BLaER1 treated with 17β-estradiol and CSF1 and Interleukin-3, amounts not matched to agents 10 nM and 100 nM (cell line): ENCODE measurements at regions not wholly inside any gene's neighbourhood (a gene's known extent, or its start where the extent isn't known, plus 50 kb on each side); places are given as distances from the start of the nearest gene placed in this dataset.

Experiments used
- H3K27ac ChIP-seq, 11 experiments: shearing (Covaris generic); formaldehyde crosslinking; 2 replicates each; pipeline ENCODE4 v1.8.1; 2022
- H3K27me3 ChIP-seq, 11 experiments: shearing (Covaris generic); formaldehyde crosslinking; 2 replicates each; pipeline ENCODE4 v1.8.1; 2022
- H3K36me3 ChIP-seq, 11 experiments: shearing (Covaris generic); formaldehyde crosslinking; 2 replicates each; pipeline ENCODE4 v1.8.1; 2022
- H3K4me1 ChIP-seq, 10 experiments: shearing (Covaris generic); formaldehyde crosslinking; 2 replicates each; pipeline ENCODE4 v1.8.1; 2022
- H3K4me2 ChIP-seq, 11 experiments: shearing (Covaris generic); formaldehyde crosslinking; 2 replicates each; pipeline ENCODE4 v1.8.1; 2022
- H3K4me3 ChIP-seq, 10 experiments: shearing (Covaris generic); formaldehyde crosslinking; 2 replicates each; pipeline ENCODE4 v1.8.1; 2022
- H3K9ac ChIP-seq, 11 experiments: shearing (Covaris generic); formaldehyde crosslinking; 2 replicates each; pipeline ENCODE4 v1.8.1; 2022
- H3K9me3 ChIP-seq, 11 experiments: shearing (Covaris generic); formaldehyde crosslinking; replicated peaks in 1 of 11; 2 replicates each; pipeline ENCODE4 v1.8.1; 2022
- H4K20me1 ChIP-seq, 11 experiments: shearing (Covaris generic); formaldehyde crosslinking; 2 replicates each; pipeline ENCODE4 v1.8.1; 2022
- Cebpa-rat ChIP-seq, 11 experiments: shearing (Covaris generic); IDR thresholded peaks; 2 replicates each; pipeline ENCODE4 v1.8.1; 2022

- no peak overlapping the region for H3K27ac ChIP-seq
- TF ChIP-seq Cebpa-rat (IDR thresholded peaks at IDR 0.05): 0 out of 22 replicates have a peak, but pooled peaks of 2 of the 11 experiments have one; percentile 19 to 20
- no peaks in the 10 kb centered on the region for H3K4me1 ChIP-seq
- H3K4me2 ChIP-seq: no peak overlapping the region
- H3K4me3 ChIP-seq: no peak overlapping the region
- H3K9ac ChIP-seq: no peak overlapping the region
- no peaks in the 10 kb centered on the region for H3K36me3 ChIP-seq
- H4K20me1 ChIP-seq: no peaks in the 10 kb centered on the region
- H3K9me3 ChIP-seq: no peaks in the 10 kb centered on the region
- no peaks in the 10 kb centered on the region for H3K27me3 ChIP-seq
Observed at GRCh38 chr4:59126159-59126558, 2016.0 kb upstream of the IGFBP7 start.

GRCh38 chr4:59127006-59127405, 2016.8 kb upstream of the IGFBP7 start:
- H3K9me3 ChIP-seq: no peaks in the 10 kb centered on the region
- no peaks in the 10 kb centered on the region for H3K36me3 ChIP-seq
- H3K27ac ChIP-seq: no peak overlapping the region
- no peaks in the 10 kb centered on the region for H3K27me3 ChIP-seq
- no peaks in the 10 kb centered on the region for H4K20me1 ChIP-seq
- H3K4me1 ChIP-seq: no peaks in the 10 kb centered on the region
- H3K9ac ChIP-seq: no peak overlapping the region
- no peak for TF ChIP-seq Cebpa-rat (IDR thresholded peaks at IDR 0.05)
- H3K4me3 ChIP-seq: no peak overlapping the region
- H3K4me2 ChIP-seq: no peak overlapping the region

GRCh38 chr4:59127743-59128142, 2017.6 kb upstream of the IGFBP7 start:
- no peaks in the 10 kb centered on the region for H3K4me1 ChIP-seq
- no peak overlapping the region for H3K4me2 ChIP-seq
- H3K9ac ChIP-seq: no peak overlapping the region
- no peaks in the 10 kb centered on the region for H4K20me1 ChIP-seq
- H3K27ac ChIP-seq: no peak overlapping the region
- H3K9me3 ChIP-seq: no peaks in the 10 kb centered on the region
- no peak overlapping the region for H3K4me3 ChIP-seq
- no peaks in the 10 kb centered on the region for H3K27me3 ChIP-seq
- H3K36me3 ChIP-seq: no peaks in the 10 kb centered on the region
- no peak for TF ChIP-seq Cebpa-rat (IDR thresholded peaks at IDR 0.05)

- H3K36me3 ChIP-seq: no peaks in the 10 kb centered on the region
- no peaks in the 10 kb centered on the region for H3K9me3 ChIP-seq
- TF ChIP-seq Cebpa-rat (IDR thresholded peaks at IDR 0.05): no peak
- H3K4me1 ChIP-seq: no peaks in the 10 kb centered on the region
- H3K4me2 ChIP-seq: no peak overlapping the region
- no peaks in the 10 kb centered on the region for H4K20me1 ChIP-seq
- H3K27ac ChIP-seq: no peak overlapping the region
- H3K9ac ChIP-seq: no peak overlapping the region
- H3K4me3 ChIP-seq: no peak overlapping the region
- no peaks in the 10 kb centered on the region for H3K27me3 ChIP-seq
Observed at GRCh38 chr4:59135248-59135985, 2025.2 kb upstream of the IGFBP7 start.

- H3K9me3 ChIP-seq: no peaks in the 10 kb centered on the region
- no peak overlapping the region for H3K4me2 ChIP-seq
- no peaks in the 10 kb centered on the region for H3K27me3 ChIP-seq
- H3K4me1 ChIP-seq: no peaks in the 10 kb centered on the region
- no peak overlapping the region for H3K4me3 ChIP-seq
- no peaks in the 10 kb centered on the region for H4K20me1 ChIP-seq
- H3K27ac ChIP-seq: no peak overlapping the region
- TF ChIP-seq Cebpa-rat (IDR thresholded peaks at IDR 0.05): no peak
- no peak overlapping the region for H3K9ac ChIP-seq
- no peaks in the 10 kb centered on the region for H3K36me3 ChIP-seq
Observed at GRCh38 chr4:59161249-59161648, 2038.9 kb upstream of the ADGRL3 start.

- no peak overlapping the region for H3K4me2 ChIP-seq
- H3K27ac ChIP-seq: no peak overlapping the region
- no peak overlapping the region for H3K4me3 ChIP-seq
- H3K27me3 ChIP-seq: no peaks in the 10 kb centered on the region
- no peaks in the 10 kb centered on the region for H3K36me3 ChIP-seq
- no peaks in the 10 kb centered on the region for H3K4me1 ChIP-seq
- no peak for TF ChIP-seq Cebpa-rat (IDR thresholded peaks at IDR 0.05)
- H3K9me3 ChIP-seq: no peaks in the 10 kb centered on the region
- H4K20me1 ChIP-seq: no peaks in the 10 kb centered on the region
- H3K9ac ChIP-seq: no peak overlapping the region
Observed at GRCh38 chr4:59175617-59176016, 2024.5 kb upstream of the ADGRL3 start.

GRCh38 chr4:59179372-59179771, 2020.8 kb upstream of the ADGRL3 start:
- no peak for TF ChIP-seq Cebpa-rat (IDR thresholded peaks at IDR 0.05)
- no peak overlapping the region for H3K4me3 ChIP-seq
- H4K20me1 ChIP-seq: no peaks in the 10 kb centered on the region
- H3K9me3 ChIP-seq: no peaks in the 10 kb centered on the region
- no peaks in the 10 kb centered on the region for H3K4me1 ChIP-seq
- no peak overlapping the region for H3K27ac ChIP-seq
- H3K36me3 ChIP-seq: no peaks in the 10 kb centered on the region
- no peak overlapping the region for H3K4me2 ChIP-seq
- H3K9ac ChIP-seq: no peak overlapping the region
- no peaks in the 10 kb centered on the region for H3K27me3 ChIP-seq

GRCh38 chr4:59180161-59180560, 2020.0 kb upstream of the ADGRL3 start:
- no peak for TF ChIP-seq Cebpa-rat (IDR thresholded peaks at IDR 0.05)
- no peaks in the 10 kb centered on the region for H3K4me1 ChIP-seq
- no peak overlapping the region for H3K27ac ChIP-seq
- no peaks in the 10 kb centered on the region for H3K9me3 ChIP-seq
- H3K9ac ChIP-seq: no peak overlapping the region
- H3K36me3 ChIP-seq: no peaks in the 10 kb centered on the region
- no peaks in the 10 kb centered on the region for H3K27me3 ChIP-seq
- no peak overlapping the region for H3K4me2 ChIP-seq
- no peaks in the 10 kb centered on the region for H4K20me1 ChIP-seq
- no peak overlapping the region for H3K4me3 ChIP-seq

- Histone ChIP-seq H4K20me1 (no peaks in the 10 kb centered on the region), H3K9ac (no peak overlapping the region), H3K27me3 (no peaks in the 10 kb centered on the region), H3K4me2 (no peak overlapping the region), H3K4me1 (no peaks in the 10 kb centered on the region), H3K9me3 (no peaks in the 10 kb centered on the region), H3K36me3 (no peaks in the 10 kb centered on the region), H3K4me3 (no peak overlapping the region), H3K27ac (no peak overlapping the region)
- no peak for TF ChIP-seq Cebpa-rat (IDR thresholded peaks at IDR 0.05)
Observed at GRCh38 chr4:59180969-59181368, 2019.2 kb upstream of the ADGRL3 start.

- no peak for TF ChIP-seq Cebpa-rat (IDR thresholded peaks at IDR 0.05)
- Histone ChIP-seq H3K36me3 (no peaks in the 10 kb centered on the region), H3K4me1 (peaks cover 0 to 5% (median 4%) of the 10 kb centered on the region in 10 experiments; a peak in 15 of 20 replicates), H3K4me2 (no peak overlapping the region), H3K4me3 (no peak overlapping the region), H4K20me1 (no peaks in the 10 kb centered on the region), H3K27ac (no peak overlapping the region), H3K9me3 (no peaks in the 10 kb centered on the region), H3K9ac (no peak overlapping the region), H3K27me3 (no peaks in the 10 kb centered on the region)
Observed at GRCh38 chr4:59195839-59196238, 2004.3 kb upstream of the ADGRL3 start.
